Activated naive CD8-positive, alpha-beta T cell treated with anti-CD3 and anti-CD28 coated beads, Interleukin-2, amount 10 ng/mL, durations not matched to agents 7 days and 5 days (primary cell): ENCODE measurements at regions not wholly inside any gene's neighbourhood (a gene's known extent, or its start where the extent isn't known, plus 50 kb on each side); places are given as distances from the start of the nearest gene placed in this dataset.
"Not testable (repeated sequence)": the region's sequence is repeated elsewhere in the genome, so short reads cannot be mapped to it uniquely, and the experiment has no call there.

Experiments used
- ATAC-seq: fragments of 150-1000 bp; cut with Tn5 transposase; one replicate; pipeline ENCODE4 v1.10.0; 2021; ENCODE audit warnings: low read depth, moderate library complexity
- POLR2A ChIA-PET: fragments of 350-600 bp; sonication (Branson Sonifier 250); formaldehyde crosslinking; loops from one replicate; lab custom pipeline; 2021; ENCODE audit warnings: antibody characterized with exemption; lab: Charles Lee
- DNase-seq: peaks from one replicate; pipeline ENCODE4 v3.0.0; 2021
- H3K27ac Mint-ChIP-seq: one replicate; pipeline ENCODE4 v1.8.0; 2022; ENCODE audit warnings: mild to moderate bottlenecking, mixed read lengths
- H3K27me3 Mint-ChIP-seq: one replicate; pipeline ENCODE4 v1.8.0; 2022; ENCODE audit warnings: mild to moderate bottlenecking, moderate library complexity, mixed read lengths
- H3K36me3 Mint-ChIP-seq: one replicate; pipeline ENCODE4 v1.8.0; 2021; ENCODE audit warnings: mild to moderate bottlenecking, mixed read lengths
- H3K4me1 Mint-ChIP-seq: one replicate; pipeline ENCODE4 v1.8.0; 2021; ENCODE audit warnings: mixed read lengths
- H3K4me3 Mint-ChIP-seq: one replicate; pipeline ENCODE4 v1.8.0; 2022; ENCODE audit warnings: mild to moderate bottlenecking, moderate library complexity, mixed read lengths
- H3K9me3 Mint-ChIP-seq: one replicate; pipeline ENCODE4 v1.8.0; 2021; ENCODE audit warnings: mixed read lengths

DNA sequence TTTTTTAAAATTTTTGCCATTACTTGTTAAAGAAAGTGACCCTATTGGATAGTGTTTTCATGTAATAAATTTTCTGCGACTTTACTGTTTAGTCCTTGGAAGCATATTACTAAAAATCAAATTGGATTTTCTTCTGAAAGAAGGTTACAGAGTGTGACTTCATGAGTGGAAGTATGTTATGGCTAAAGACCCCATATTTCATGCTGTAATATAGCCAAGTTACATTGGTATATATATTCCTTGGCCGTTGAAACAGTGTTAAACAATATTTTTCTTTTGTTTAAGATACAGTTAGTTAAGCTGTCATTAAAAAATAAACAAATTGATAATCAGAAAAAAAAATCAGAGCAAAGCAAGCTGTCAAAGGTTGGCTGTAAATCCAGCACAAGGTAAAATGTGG is 541.7 kb downstream of the TTLL7 start:
- ATAC-seq, POLR2A ChIA-PET, H3K27me3 Mint-ChIP-seq, H3K9me3 Mint-ChIP-seq, H3K4me1 Mint-ChIP-seq, H3K27ac Mint-ChIP-seq, H3K36me3 Mint-ChIP-seq, DNase-seq, H3K4me3 Mint-ChIP-seq: not testable (repeated sequence)

DNA sequence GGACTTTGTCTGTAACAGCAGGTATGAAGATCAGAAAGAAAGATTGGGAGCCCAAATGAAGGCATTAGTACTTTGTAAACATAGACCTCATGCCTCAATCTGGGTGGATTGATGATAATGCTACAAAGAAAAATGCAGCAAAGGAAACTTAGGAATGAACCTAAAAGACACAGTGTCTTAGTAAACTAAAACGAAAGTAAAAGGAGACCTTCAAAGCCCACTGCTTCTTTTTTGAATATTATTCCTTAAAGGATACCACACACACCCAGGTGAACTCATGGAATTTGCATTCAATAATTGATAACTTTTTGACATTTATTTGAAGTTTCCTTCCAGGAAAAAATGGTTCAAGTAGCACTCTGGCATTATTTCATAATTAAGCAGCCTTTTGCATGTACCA is 543.2 kb downstream of the TTLL7 start:
- Mint-ChIP-seq H3K4me3 (peak overlapping the region; percentile 62), H3K27ac (peak overlapping the region; percentile 66)
- ATAC-seq, DNase-seq, H3K27me3 Mint-ChIP-seq, H3K36me3 Mint-ChIP-seq, H3K9me3 Mint-ChIP-seq, POLR2A ChIA-PET, H3K4me1 Mint-ChIP-seq: not testable (repeated sequence)

DNA sequence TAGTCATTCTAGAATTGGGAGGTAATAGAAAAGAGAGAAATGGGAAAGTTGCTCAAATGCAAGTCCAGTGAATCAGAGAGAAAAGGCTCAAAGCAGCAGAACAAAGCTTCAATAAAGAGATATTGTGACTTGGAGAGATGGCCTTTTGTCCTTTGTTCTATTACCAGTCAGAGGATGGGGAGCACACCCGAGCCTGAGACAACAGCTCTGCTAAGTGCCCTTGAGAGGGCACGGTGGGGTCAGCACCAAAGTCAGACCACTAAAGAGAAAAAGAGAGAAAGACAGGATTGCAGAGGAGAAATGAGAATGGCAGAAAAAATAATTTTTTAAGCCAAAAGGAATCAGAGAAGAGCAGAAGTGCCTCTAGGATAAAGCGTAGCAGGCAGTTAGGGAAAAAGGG is 553.1 kb downstream of the TTLL7 start:
- H3K27ac Mint-ChIP-seq, H3K9me3 Mint-ChIP-seq, H3K4me1 Mint-ChIP-seq, DNase-seq, H3K36me3 Mint-ChIP-seq, POLR2A ChIA-PET, ATAC-seq, H3K4me3 Mint-ChIP-seq, H3K27me3 Mint-ChIP-seq: not testable (repeated sequence)

DNA sequence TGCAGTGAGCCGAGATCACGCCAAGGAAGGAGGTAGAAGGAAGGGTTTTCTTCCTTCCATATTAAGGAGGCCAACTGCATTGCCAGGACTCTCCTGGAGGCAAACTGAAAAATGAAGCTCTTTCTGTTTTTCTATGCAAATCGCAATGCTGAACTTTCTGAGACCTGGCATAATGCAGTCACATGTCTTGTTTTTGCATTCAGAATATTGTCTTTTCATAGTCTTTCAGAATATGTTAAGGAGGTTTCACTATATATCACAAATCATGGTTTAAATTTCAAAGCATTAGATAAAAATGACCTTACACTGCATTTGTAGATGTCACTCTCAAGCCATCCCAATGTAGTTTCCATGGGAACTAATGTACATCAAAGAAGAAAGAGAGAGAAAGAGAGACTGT is 556.5 kb downstream of the TTLL7 start:
- ATAC-seq, H3K4me3 Mint-ChIP-seq, DNase-seq, POLR2A ChIA-PET, H3K27ac Mint-ChIP-seq, H3K27me3 Mint-ChIP-seq, H3K4me1 Mint-ChIP-seq, H3K36me3 Mint-ChIP-seq, H3K9me3 Mint-ChIP-seq: not testable (repeated sequence)

DNA sequence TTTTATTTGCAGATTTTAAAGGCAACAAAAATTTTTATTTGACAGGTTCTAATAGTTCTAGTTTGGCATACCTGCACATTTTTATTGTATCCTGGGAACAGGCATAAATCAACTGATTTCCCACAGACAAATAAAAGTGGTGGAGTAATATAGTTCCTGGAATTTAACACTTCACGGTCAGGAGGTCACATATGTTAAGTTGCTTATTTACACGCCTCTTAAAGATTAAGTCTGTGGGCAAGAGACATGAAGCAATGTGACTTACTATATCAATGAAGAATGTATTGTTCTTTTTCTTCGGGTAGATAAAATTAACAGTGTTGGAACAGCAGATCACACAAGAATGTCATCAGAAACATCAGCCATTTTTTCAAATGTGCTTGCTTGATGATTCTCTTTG is 558.3 kb downstream of the TTLL7 start:
- H3K36me3 Mint-ChIP-seq, ATAC-seq, DNase-seq, H3K4me3 Mint-ChIP-seq, H3K4me1 Mint-ChIP-seq, H3K9me3 Mint-ChIP-seq, H3K27me3 Mint-ChIP-seq, H3K27ac Mint-ChIP-seq, POLR2A ChIA-PET: not testable (repeated sequence)

DNA sequence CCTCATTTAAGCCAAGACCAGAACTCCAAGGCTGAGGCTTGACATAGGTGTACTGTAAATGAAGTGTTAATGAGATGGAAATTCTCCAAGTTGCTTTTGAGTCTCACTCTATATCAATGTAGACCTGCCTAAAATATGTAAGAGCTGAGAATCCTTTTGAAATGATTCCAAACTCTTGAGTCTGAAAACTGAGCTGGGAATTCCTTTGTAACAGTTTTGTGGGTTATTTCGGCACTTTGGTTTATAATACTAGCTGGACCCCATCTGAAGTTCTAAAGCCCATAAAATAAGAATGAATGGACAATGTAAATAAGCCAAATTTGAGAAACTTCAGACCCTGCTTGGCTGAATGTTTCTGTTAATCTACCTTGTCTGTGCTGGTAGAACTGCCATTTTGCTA is 558.9 kb downstream of the TTLL7 start:
- POLR2A ChIA-PET, ATAC-seq, DNase-seq, H3K27me3 Mint-ChIP-seq, H3K36me3 Mint-ChIP-seq, H3K4me3 Mint-ChIP-seq, H3K4me1 Mint-ChIP-seq, H3K27ac Mint-ChIP-seq, H3K9me3 Mint-ChIP-seq: not testable (repeated sequence)

DNA sequence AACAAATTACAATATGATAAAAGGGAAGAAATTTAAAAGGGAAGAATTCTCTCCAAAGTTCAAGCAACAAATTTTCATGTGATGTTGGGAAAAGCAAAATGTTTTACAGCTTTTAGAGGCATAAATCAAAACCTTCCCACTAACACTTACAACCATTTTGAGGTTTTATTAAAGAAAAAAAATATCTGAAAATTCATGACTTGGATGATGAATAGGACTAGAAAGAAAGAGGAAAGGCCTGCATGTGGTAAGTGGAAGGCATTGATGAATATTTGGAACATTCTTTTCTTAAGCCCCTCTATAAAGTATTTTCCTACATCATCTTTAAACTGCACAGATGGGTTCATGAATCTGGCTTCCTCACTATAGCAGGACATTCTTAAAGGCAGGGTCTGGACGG is 560.6 kb downstream of the TTLL7 start:
- H3K36me3 Mint-ChIP-seq, H3K9me3 Mint-ChIP-seq, H3K27ac Mint-ChIP-seq, ATAC-seq, H3K4me1 Mint-ChIP-seq, H3K4me3 Mint-ChIP-seq, DNase-seq, POLR2A ChIA-PET, H3K27me3 Mint-ChIP-seq: not testable (repeated sequence)

DNA sequence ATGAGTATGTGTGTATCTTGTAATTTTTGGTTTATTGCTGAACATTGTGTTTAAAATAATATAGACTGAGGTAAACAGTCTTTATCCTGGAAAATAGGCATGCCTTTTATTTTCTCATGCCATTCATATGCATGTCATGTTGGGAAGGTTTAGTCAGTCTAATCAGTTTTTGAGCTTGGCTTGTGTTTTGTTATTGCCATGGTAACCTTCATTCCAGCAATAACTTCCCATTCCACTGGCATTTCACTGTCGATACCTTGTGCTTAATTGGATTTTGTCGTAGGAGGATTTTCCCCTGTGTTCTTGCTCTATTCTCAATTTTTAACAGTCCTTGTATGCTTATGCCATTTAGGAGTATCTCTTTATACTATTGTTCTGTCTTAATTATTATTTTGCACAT is 563.6 kb downstream of the TTLL7 start:
- H3K27me3 Mint-ChIP-seq, ATAC-seq, H3K4me1 Mint-ChIP-seq, H3K36me3 Mint-ChIP-seq, H3K4me3 Mint-ChIP-seq, H3K27ac Mint-ChIP-seq, DNase-seq, H3K9me3 Mint-ChIP-seq, POLR2A ChIA-PET: not testable (repeated sequence)

DNA sequence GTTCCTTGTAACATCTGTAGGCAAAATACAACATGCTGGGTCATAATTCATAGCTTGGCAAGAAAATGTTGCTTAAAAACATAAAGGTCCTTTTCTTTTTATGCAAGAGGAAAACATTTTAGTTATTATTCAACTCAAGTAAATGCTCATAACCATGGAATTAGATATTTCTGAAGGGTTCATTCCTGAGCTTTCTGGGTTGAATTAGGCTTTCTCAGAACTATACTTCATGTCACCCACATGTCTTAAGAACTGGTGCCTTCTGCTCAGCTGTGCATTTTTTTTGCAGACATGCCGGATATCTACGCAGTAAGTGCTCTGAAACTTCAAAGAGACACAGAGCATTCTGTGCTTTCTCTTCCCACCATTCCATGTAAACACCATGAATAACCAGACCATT is 571.4 kb downstream of the TTLL7 start:
- POLR2A ChIA-PET, DNase-seq, H3K27me3 Mint-ChIP-seq, H3K36me3 Mint-ChIP-seq, H3K4me3 Mint-ChIP-seq, ATAC-seq, H3K4me1 Mint-ChIP-seq, H3K9me3 Mint-ChIP-seq, H3K27ac Mint-ChIP-seq: not testable (repeated sequence)

DNA sequence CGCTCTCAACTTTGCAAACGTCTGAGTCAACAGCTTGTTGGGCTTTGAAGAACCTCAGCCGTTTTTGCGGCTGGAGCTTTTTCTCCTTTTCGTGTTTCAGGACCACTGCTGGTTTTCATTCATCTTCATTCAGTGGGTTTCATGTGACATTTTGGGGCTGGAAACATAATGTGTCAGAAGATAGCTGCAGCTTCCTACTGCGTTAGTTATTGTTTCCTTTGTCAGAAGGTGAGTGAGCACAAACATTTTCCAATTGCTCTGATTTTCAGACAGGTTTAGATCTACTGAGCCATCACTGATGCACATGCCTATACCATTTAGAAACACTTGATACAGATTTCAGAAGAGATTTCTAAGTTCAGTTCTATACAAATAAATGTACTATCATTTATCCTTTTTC is 575.5 kb downstream of the TTLL7 start:
- peak; percentile 47 for ATAC-seq
- H3K36me3 Mint-ChIP-seq, POLR2A ChIA-PET, DNase-seq, H3K9me3 Mint-ChIP-seq, H3K27ac Mint-ChIP-seq, H3K4me3 Mint-ChIP-seq, H3K27me3 Mint-ChIP-seq, H3K4me1 Mint-ChIP-seq: not testable (repeated sequence)

DNA sequence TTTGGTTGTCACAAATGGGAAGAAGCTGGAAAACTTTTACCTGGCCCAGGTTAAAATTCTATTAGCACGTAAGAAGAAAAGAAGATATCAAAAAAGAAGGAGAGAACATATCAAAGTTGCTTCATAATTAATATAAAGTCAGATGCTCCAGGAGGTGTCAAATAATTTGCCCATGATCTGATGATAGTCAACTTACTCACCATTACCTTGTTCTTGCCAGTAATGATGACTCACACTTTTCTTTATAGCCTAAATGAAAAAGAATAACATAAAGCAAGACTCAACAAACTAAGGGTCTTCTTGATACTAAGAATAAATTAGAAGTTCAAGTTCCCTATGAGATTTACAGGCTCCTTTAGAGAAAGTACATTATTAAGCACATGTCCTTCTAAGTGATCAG is 580.4 kb downstream of the TTLL7 start:
- no peaks in the 10 kb centered on the region for H3K27me3 Mint-ChIP-seq
- no peak for ATAC-seq
- H3K9me3 Mint-ChIP-seq, result peaks cover 3% of the 10 kb centered on the region
- H3K27ac Mint-ChIP-seq, result no peak overlapping the region
- H3K4me1 Mint-ChIP-seq, result no peaks in the 10 kb centered on the region
- DNase-seq, result no peak
- H3K36me3 Mint-ChIP-seq, result no peaks in the 10 kb centered on the region
- H3K4me3 Mint-ChIP-seq, result no peak overlapping the region
- POLR2A ChIA-PET, result no interaction called here

DNA sequence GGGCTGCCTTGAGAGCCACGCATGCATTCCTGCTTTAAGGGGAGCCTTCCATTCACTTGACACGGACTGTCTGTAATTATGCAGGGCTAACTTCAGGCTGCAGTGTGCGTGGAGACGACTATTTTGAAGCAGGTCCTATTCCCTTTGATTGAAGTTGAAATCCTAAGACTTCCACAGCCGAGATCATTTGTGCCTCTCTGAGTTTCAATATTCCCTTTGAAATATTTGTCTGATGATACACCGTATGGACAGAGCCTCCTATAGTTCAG is 585.2 kb downstream of the TTLL7 start:
- H3K27ac Mint-ChIP-seq, POLR2A ChIA-PET, H3K36me3 Mint-ChIP-seq, H3K9me3 Mint-ChIP-seq, H3K4me3 Mint-ChIP-seq, H3K27me3 Mint-ChIP-seq, H3K4me1 Mint-ChIP-seq, DNase-seq, ATAC-seq: not testable (repeated sequence)

DNA sequence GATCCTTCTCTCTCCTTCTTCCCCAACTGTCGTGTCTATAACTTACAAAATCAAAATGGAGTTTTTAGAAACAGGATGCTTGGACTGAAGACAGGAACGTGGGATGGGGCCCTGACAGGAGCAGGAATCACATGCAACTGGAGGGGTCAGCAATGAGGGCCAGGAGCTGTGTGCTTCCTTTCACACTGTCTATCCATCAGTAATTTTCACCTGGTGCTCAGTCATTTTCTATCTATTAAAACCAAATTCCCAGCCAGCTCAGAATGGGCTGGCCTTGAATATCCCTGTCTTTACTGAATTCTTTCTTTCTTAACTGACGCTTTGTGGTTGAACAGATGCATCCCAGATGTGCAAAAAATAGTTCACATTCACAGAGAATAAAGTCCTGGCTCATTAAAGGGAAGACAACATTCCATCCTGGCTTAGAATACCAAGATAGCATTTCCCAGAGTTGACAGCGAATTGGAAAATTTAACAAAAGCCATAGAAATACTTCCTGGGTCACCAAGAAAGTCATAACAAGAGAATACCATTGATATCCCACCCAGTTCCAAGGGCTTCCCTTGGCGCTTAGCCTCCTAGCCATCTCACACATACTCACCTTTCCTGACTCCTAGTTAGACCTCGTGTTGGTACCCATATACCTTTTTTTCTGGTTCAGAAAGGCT is 588.1 kb downstream of the TTLL7 start:
- H3K27me3 Mint-ChIP-seq, H3K4me1 Mint-ChIP-seq, DNase-seq, ATAC-seq, H3K27ac Mint-ChIP-seq, H3K9me3 Mint-ChIP-seq, H3K36me3 Mint-ChIP-seq, H3K4me3 Mint-ChIP-seq, POLR2A ChIA-PET: not testable (repeated sequence)

DNA sequence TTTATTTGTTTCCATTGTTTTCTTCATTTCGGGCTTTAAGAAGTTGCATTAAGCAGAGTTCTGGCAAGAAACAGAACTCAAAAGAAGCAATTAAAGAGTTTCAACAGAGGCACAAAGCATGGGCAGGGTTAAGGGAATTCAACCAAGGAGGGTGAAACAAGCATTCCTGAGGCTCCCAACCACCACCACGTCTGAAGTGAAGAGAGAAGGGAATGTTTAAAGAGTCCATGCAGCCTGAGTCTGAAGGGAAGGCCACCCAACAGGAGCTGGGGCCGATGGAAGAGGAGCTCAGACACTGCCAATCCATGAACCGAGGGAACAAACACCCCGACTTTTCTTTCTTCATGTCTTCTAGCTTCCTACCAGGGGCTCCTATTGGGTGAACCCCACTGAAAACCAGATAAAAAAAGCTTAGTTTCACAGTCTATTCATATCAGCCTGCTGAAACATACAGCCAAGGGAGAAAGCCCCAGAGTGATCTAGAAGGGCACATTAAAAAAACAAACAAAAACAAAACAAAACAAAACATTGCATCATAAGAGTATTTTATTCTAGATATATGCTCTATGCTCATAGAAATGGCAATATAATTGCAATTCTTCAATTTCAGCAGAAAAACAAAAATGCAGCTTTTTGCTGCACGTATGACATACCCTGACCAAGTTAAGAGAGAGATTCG is 592.1 kb downstream of the TTLL7 start:
- ATAC-seq, H3K4me1 Mint-ChIP-seq, H3K36me3 Mint-ChIP-seq, POLR2A ChIA-PET, H3K27me3 Mint-ChIP-seq, DNase-seq, H3K9me3 Mint-ChIP-seq, H3K4me3 Mint-ChIP-seq, H3K27ac Mint-ChIP-seq: not testable (repeated sequence)
